ENCODE measurements at regions not wholly inside any gene's neighbourhood (a gene's known extent, or its start where the extent isn't known, plus 50 kb on each side); places are given as distances from the start of the nearest gene placed in this dataset.
"Not testable (repeated sequence)": the region's sequence is repeated elsewhere in the genome, so short reads cannot be mapped to it uniquely, and the experiment has no call there.

DNA sequence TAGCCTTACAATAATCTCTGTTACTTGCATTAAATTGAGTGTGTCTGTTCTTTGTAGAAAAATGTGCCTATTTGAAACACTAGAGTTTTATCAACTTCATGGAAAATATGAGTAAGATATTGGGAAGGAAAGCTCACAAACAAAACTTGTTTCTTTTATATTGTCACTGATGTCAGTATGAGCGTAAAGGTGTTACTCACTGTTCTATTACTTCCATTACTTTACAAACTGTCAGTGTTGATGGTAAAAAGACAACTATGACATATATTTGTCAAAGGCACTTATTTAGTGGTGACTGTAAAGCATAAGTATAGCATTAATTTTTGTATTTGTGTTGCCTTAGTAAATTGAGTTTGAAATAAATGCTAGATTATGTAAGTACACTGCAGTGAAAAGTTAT, 193.7 kb upstream of the FLRT2 start:
- DNase-seq (ENCODE audit: low read depth, low spot score) = no peak

DNA sequence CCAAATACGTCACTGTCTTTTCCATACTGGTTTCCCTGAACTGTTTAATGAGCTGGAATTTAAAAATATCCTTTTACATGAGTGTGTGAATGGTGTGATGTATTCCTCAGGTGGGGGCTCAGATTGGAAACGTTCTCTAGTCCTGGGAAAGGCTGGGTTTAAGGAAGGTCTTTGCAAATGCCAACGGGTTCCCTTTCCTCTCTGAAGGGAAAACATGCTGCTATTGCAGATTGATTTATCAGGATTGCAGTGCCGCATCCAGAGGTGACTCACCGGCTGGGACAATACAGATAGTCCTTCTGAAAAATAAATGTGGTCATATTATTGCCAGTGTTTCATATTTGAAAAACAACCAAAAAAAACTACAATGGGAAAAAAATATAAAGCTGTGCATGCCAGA, 193.1 kb upstream of the FLRT2 start:
- no peak for DNase-seq (ENCODE audit: low read depth, low spot score)

DNA sequence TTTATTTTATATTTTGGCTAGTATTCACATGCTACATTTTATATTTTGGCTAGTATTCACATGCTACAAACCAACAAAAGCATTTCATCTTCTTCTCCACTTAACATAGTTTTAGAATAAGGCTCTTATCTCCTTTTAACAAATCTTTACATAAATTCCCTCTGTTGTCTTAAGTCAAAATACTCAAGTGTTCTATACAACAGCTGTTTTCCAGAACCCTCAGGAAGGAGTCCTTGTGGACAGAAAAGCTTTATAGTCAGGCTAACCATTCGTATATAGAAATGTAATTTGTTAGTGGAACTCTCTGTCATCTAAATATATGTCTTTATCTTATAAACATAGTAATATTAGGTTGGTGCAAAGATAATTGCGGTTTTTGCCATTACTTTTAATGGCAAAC, 191.0 kb upstream of the FLRT2 start:
- DNase-seq (ENCODE audit: low read depth, low spot score) = no peak

- no peak for DNase-seq (ENCODE audit: low read depth, low spot score)
These were observed 186.9 kb upstream of the FLRT2 start for GRCh38 chr14:85342858-85343607.

DNA sequence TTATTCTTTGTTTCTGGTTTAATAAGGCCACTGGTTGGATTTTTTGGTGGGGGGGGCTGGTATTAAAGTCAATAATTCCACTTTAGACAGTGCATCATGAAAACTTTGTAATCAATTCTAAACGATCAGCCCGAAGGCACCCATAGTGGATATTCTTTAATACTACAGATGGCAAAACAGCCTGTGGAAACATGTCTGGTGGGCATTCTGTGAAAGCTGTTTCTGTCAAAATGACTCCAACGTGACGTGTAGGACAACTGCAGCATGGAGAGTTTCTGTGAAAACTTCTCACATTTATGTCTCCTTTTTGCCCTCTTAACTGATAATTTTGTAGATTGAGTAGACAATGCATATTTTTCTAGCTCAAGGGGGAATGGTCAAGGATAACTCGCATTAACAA, 185.8 kb upstream of the FLRT2 start:
- no peak for DNase-seq (ENCODE audit: low read depth, low spot score)

- no peak for DNase-seq (ENCODE audit: low read depth, low spot score)
These were observed 184.9 kb upstream of the FLRT2 start for GRCh38 chr14:85344847-85345570.

GRCh38 chr14:85350667-85351066, 179.3 kb upstream of the FLRT2 start:
- DNase-seq (ENCODE audit: low read depth, low spot score) = no peak

GRCh38 chr14:85352588-85352987, 177.4 kb upstream of the FLRT2 start:
- DNase-seq (ENCODE audit: low read depth, low spot score) = not testable (repeated sequence)

GRCh38 chr14:85357120-85357519, 172.8 kb upstream of the FLRT2 start:
- DNase-seq (ENCODE audit: low read depth, low spot score) = no peak

GRCh38 chr14:85358136-85358785, 171.7 kb upstream of the FLRT2 start:
- no peak for DNase-seq (ENCODE audit: low read depth, low spot score)

DNA sequence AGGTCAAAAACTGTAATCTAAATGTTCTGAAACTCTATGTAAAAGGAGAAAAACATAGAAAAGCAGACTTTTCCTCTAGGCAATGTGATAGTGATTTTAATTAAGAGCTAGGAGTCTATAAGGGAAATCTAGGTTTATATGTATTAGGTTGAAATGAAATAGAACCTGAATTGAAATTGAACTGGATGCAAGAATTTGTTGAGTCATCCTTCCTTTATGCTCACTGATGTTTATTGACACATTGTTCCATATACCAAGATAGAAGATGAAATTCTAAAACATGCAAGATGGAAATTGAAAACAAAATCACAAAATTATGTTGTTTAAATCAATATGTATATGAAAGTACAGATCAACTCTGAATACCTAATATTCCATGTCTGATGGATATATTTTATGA, 170.4 kb upstream of the FLRT2 start:
- DNase-seq (ENCODE audit: low read depth, low spot score) = no peak

DNA sequence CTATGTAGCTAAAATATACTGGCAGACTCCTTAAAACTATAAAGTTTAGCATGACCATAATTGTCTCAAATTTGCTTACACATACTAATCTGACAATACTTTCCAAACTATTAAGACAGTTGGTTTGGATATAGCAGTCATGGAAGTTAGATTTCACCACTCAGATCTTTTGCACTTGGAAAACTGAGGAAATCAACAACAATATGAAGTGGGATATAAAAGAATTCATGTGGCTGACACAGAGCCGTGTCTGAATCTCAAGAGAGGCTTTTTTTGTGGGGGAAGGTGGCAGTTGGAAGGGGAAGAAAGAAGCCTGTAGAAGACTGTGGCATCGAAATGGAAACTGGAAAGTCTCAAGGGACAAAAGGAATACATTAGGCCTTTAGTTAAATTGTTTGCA, 166.6 kb upstream of the FLRT2 start:
- DNase-seq (ENCODE audit: low read depth, low spot score) = no peak

GRCh38 chr14:85366226-85366625, 163.7 kb upstream of the FLRT2 start:
- DNase-seq (ENCODE audit: low read depth, low spot score) = no peak

DNA sequence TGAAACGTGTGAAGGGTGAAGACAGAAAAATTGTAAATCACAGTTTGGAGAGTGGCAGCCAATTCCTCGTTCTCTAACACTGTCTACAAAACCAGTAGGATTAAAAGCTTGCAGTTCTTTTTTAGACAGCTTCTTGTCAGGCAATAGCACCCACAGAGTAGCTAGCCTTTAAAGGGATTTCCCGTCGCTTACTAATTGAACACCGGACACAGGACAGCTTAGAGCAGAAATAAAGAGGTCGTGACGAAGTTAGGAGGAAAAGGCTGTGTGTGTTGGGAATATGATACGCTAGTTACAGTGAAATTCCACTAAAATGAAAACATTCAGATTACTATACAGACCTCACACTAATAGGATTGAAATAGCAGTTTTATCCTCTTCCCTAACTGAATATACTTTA, 149.1 kb upstream of the FLRT2 start:
- DNase-seq (ENCODE audit: low read depth, low spot score) = peak; percentile 7

DNA sequence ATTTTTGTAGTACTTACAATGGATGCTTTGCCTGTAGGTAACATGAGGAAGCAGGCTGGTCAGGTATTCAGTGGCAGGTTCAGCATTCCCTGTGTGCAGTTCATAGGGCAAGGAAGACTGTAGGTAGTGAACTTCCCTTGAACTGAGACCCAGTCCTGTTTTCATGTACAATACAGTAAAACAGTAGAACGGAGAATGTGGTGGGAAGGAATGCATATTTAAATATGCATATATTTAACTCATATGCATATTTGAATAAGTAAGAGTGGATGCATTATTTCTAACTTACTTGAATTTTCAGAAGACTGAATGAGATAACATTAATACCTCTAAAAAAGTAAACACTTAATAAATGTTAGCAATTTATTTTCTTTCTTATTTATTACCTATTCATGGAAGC, 147.6 kb upstream of the FLRT2 start:
- no peak for DNase-seq (ENCODE audit: low read depth, low spot score)

GRCh38 chr14:85387181-85387580, 142.8 kb upstream of the FLRT2 start:
- no peak for DNase-seq (ENCODE audit: low read depth, low spot score)

DNA sequence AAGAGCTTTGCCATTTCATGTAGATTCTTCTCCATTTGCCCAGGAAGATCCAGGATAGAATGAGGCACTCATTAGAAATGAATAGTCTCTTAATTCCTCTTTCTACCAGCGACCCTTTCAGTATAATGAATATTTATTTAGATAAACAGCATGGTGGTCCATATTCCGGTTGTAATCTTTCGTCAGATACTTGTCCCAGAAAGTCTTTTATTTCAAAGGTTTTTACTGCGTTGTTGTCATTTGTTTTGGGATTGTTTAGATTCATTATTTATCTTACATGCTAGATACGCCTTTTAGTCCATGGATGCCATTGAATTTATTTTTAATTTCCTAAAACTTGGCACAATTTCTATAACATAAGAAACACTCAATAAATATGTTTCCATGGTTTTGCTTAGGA, 139.7 kb upstream of the FLRT2 start:
- DNase-seq (ENCODE audit: low read depth, low spot score) = no peak

DNA sequence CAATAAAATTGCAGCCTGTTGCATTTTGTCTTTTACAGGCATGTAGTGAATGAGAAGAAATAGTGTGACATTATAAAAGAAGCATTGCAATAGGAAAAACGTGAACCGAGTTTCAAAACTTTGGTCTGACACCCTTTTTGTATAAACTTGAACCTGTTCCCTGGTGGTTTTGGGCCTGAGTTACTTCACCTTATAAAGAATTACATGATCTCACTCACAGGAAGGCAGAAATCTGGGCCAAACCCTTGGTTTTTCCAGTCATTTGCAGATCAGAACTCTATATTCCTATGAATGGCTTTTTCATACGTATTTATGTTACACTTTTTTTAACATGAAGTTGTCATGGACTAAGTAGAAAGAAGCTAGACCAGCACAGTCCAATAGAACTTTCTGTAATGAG, 138.5 kb upstream of the FLRT2 start:
- DNase-seq (ENCODE audit: low read depth, low spot score) = no peak

DNA sequence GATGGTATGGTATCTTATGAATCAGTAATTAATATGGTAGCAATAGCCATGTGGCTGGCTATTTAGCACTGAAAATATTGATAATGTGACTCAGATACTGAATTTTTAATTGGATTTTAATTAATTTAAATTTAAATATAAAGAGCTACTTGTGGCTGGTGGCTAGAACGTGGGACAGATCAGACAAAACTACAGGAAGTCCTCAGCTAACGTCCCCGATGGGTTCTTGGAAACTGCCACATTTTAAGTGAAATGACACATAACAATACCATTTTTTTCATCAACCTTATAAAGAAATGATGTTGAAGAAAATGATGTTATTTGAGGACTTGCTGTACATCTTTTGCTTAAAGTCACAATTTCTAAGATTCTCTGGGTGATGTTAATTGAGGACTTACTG, 138.1 kb upstream of the FLRT2 start:
- no peak for DNase-seq (ENCODE audit: low read depth, low spot score)

GRCh38 chr14:85399186-85399585, 130.8 kb upstream of the FLRT2 start:
- peak; percentile 48 for DNase-seq (ENCODE audit: low read depth, low spot score)

DNA sequence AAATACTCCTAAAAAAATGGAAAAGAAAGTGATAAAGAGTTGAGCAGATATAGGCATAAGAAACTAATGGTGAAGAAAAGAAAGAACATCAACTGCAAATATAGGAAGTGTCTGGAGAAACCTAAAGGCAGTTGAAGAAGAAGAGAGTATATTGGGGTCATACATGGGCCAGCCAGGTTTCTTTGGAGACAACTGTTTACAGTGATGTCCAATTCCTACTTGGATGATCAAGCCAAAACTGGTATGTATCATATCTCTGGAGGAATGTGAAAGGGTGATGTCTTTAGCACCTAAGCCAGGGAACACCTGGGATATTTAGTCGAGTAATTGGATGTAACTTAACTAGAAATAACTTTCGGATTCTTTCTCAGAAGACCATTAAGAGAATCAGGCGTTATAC, 129.3 kb upstream of the FLRT2 start:
- no peak for DNase-seq (ENCODE audit: low read depth, low spot score)

- no peak for DNase-seq (ENCODE audit: low read depth, low spot score)
These were observed 128.6 kb upstream of the FLRT2 start for GRCh38 chr14:85401384-85401783.

All from astrocyte of the hippocampus (primary cell).